Tibial nerve (tissue), 4 donors: ENCODE measurements at regions not wholly inside any gene's neighbourhood (a gene's known extent, or its start where the extent isn't known, plus 50 kb on each side); places are given as distances from the start of the nearest gene placed in this dataset.

Source experiments
- CTCF ChIP-seq, 5 experiments: fragments of 200-600 bp in 3 of 5; fragments of 450-650 bp in 2 of 5; sonication (generic) in 3 of 5; IDR thresholded peaks; one replicate each; pipeline ENCODE4 v1.5.1; 2016 to 2019; ENCODE audit warnings: antibody characterized with exemption in 5 of 5, mild to moderate bottlenecking in 3 of 5, moderate library complexity in 2 of 5
- EP300 ChIP-seq, 2 donors: sonication (generic); formaldehyde crosslinking; IDR thresholded peaks; one replicate each; pipeline ENCODE4 v1.6.1; 2017; ENCODE audit warnings: antibody characterized with exemption in 2 of 2, mild to moderate bottlenecking in 1 of 2
- POLR2A ChIP-seq, 2 donors: fragments of 450-650 bp; IDR thresholded peaks; one replicate each; pipeline ENCODE4 v1.6.1; 2017; ENCODE audit warnings: antibody characterized with exemption in 2 of 2, mild to moderate bottlenecking in 2 of 2, moderate library complexity in 2 of 2

DNA sequence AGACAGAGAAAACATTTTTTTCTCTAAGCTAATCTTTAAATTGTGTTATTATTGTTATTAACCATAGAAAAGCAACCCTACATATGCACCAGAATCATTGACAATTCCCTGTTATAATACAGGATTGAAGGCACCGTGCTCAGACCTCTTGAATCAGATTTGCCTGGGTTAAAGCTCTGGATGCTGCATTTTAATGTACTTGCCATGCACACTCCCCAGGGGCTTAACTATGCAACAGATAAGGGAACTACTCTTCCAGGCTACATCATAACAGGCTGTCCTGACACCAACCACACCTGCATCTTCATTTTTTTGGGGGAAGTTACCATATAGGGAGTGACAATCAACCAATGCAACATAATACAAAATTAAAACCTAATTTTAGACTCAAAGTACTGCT, 1187.6 kb upstream of the CDH8 start:
- TF ChIP-seq POLR2A (IDR thresholded peaks at IDR 0.05) (no peak), CTCF (IDR thresholded peaks at IDR 0.05) (no peak), EP300 (IDR thresholded peaks at IDR 0.05) (no peak)
